MM.1S (cell line): ENCODE measurements at regions not wholly inside any gene's neighbourhood (a gene's known extent, or its start where the extent isn't known, plus 50 kb on each side); places are given as distances from the start of the nearest gene placed in this dataset.

ENCODE experiments used
- CTCF ChIP-seq: fragments of 300-600 bp; sonication (generic); IDR thresholded peaks from 2 replicates; pipeline ENCODE4 v1.5.1; 2016; ENCODE audit warnings: antibody characterized with exemption, low read length, mixed read lengths
- EZH2 ChIP-seq: fragments of 300-600 bp; sonication (generic); optimal IDR thresholded peaks from 2 replicates; pipeline ENCODE3; 2017; ENCODE audit warnings: low read depth, mild to moderate bottlenecking, antibody characterized with exemption, low read length, mixed read lengths

GRCh38 chr5:13317654-13318053 is 626.8 kb downstream of the DNAH5 start:
- TF ChIP-seq CTCF = no peak
- no peak for TF ChIP-seq EZH2
